Fibroblast of the aortic adventitia (primary cell): ENCODE measurements at regions not wholly inside any gene's neighbourhood (a gene's known extent, or its start where the extent isn't known, plus 50 kb on each side); places are given as distances from the start of the nearest gene placed in this dataset.

ENCODE experiments used
- DNase-seq: peaks from one replicate; pipeline ENCODE4 v3.0.0-alpha.2; 2010; ENCODE audit warnings: low read depth
- H3K4me3 ChIP-seq: 2 replicates; pipeline ENCODE4 v1.5.1; 2011; ENCODE audit warnings: low read depth, mild to moderate bottlenecking, control low read depth, low read length, moderate library complexity
- TF ChIP-seq, protein P1 (sequence below): IDR thresholded peaks from 2 replicates; pipeline ENCODE4 v1.5.1; 2011; ENCODE audit warnings: mild to moderate bottlenecking, low read length, control low read depth, inconsistent platforms; ENCODE audit not compliant: insufficient read depth

DNA sequence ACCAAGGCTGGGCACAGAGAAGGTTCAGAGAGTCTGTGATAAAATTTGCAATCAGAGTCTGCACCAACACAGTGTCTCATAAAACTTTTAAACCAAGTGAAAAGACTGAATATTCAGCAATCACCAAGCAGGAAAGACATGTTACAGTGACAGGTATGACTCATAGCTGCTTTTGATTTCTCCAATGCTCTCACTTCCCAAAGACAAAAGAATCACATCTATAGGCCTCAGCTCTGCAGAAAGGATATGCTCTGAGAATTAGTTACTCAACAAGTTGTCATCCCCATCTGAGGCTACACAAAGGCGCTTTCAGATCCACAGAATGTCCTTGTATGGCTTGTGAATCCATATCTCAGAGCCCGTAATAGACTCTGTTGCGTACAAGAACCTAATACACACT, 92.5 kb downstream of the KCNF1 start:
- TF ChIP-seq, protein P1, sequence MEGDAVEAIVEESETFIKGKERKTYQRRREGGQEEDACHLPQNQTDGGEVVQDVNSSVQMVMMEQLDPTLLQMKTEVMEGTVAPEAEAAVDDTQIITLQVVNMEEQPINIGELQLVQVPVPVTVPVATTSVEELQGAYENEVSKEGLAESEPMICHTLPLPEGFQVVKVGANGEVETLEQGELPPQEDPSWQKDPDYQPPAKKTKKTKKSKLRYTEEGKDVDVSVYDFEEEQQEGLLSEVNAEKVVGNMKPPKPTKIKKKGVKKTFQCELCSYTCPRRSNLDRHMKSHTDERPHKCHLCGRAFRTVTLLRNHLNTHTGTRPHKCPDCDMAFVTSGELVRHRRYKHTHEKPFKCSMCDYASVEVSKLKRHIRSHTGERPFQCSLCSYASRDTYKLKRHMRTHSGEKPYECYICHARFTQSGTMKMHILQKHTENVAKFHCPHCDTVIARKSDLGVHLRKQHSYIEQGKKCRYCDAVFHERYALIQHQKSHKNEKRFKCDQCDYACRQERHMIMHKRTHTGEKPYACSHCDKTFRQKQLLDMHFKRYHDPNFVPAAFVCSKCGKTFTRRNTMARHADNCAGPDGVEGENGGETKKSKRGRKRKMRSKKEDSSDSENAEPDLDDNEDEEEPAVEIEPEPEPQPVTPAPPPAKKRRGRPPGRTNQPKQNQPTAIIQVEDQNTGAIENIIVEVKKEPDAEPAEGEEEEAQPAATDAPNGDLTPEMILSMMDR = no peak
- peak; percentile 21 for DNase-seq
- no peak overlapping the region for H3K4me3 ChIP-seq

DNA sequence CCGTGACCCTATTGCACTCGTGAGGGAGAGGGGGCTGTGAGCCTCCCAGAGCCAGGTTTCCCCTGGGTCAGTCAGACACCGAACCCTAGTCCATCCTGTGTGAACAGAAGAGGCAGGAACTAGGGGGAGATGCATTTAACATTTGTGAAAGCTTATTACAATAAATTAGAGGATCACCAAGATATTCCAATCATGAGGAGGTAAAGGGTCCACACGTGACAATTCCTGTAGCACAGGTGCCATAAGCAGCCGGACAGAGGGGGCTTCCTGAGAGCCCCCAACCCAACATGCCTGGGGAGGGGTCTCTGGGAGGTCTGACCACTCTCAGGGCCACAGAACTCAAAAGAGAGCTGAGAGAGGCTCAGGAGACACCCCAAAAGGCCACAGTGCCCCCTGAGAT, 93.3 kb downstream of the KCNF1 start:
- H3K4me3 ChIP-seq = no peak overlapping the region
- TF ChIP-seq, protein P1 = no peak
- no peak for DNase-seq

DNA sequence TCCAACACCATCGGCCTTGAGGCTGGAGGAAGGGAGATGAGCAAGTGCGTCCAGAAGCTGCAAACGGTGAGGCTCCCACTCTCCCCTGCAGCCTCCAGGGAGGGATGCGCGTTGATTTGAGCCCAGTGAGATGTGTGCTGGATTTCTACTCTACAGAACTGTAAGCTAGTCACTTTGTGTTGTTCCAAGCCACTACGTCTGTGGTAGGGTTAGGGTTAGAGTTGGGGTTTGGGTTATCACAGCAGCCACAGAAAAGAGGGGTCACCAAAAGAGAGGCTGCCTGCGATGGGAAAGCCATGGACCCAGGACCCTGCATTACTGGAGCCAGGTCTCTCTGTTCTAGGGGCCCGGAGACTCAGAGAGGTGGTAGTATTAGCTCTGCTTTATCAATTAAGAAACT, 94.5 kb downstream of the KCNF1 start:
- TF ChIP-seq, protein P1 = no peak
- H3K4me3 ChIP-seq = no peak overlapping the region
- no peak for DNase-seq

DNA sequence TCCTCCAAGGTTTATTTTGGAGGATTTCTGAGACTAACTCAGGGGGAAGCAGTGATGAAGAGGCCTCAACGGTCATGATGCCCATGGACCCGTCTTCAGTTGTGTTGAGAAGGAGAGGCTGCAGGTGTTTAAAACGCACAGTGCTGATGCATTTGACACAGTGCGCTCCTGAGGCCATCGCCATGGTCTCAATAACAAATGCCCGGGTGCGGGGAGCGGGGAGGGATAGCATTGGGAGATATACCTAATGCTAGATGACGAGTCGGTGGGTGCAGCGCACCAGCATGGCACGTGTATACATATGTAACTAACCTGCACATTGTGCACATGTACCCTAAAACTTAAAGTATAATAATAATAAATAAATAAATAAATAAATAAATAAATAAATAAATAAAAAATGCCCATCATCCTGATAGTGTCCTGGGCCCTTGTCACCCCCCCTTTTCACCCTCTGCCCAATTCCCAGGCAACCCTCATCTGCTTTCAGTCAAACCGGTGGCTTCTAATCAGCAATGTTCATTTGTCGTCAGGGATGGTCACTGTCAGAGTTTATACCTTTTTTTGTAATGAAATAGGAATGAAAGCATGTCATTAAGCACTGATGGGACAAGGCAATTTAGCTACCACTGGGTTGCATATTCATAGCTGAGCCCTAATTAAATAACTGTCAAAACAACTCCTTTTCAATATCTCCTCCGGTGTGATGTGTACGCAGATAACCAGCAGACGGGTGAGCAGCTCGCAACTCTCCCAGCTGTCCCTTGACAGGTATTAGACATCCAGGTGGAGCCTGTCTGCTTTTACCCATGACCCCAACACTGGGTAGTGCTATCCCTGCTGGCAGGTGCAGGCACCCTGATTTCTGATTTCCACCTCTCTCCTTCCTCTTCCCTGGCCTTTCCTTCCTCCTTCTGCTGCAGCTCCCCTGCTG, 95.9 kb downstream of the KCNF1 start:
- H3K4me3 ChIP-seq = no peak overlapping the region
- no peak for DNase-seq
- TF ChIP-seq, protein P1 = no peak

DNA sequence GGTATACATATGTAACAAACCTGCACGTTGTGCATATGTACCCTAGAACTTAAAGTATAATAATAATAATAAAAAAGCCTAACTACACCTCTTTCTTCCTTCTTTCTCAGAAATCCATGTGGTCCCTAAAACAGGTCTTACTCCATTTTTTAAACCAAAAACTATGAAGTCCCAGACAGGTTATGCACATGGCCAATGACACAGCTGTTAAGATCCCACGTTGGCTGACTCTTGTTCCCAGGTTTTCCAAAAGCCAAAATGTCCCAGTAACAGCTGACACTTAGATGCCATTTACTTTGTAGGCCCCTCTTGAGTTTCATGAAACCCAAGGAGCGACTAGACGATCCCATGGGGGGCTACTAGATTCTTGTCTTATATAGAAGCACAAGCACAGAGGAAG, 97.0 kb downstream of the KCNF1 start:
- TF ChIP-seq, protein P1 = no peak
- DNase-seq = no peak
- no peak overlapping the region for H3K4me3 ChIP-seq

DNA sequence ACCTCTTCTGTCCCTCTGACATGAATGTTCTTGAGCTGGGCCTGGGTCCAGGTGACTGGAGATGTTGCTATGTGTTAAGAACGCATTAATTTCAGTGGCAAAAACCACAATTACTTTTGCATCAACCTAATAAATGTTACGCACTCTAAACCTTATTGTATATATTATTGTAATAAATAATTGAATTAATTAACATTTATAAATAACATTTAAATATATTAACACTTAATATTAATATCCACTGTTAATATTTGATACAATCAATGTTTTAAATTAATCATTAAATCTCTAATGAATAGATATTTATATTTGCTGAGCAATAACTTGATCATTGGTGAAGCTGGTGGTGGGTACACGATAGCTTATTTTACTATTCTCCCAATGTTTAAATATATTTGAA, 97.4 kb downstream of the KCNF1 start:
- TF ChIP-seq, protein P1 = no peak
- DNase-seq = no peak
- no peak overlapping the region for H3K4me3 ChIP-seq
